Stromal cell of bone marrow (primary cell): ENCODE measurements at regions not wholly inside any gene's neighbourhood (a gene's known extent, or its start where the extent isn't known, plus 50 kb on each side); places are given as distances from the start of the nearest gene placed in this dataset.
A peak's percentile ranks its signal among the peaks of the same experiment; 100 is the strongest.

Source experiments
- DNase-seq: peaks from one replicate; pipeline ENCODE4 v3.0.0-alpha.2; 2012; ENCODE audit warnings: low read depth

DNA sequence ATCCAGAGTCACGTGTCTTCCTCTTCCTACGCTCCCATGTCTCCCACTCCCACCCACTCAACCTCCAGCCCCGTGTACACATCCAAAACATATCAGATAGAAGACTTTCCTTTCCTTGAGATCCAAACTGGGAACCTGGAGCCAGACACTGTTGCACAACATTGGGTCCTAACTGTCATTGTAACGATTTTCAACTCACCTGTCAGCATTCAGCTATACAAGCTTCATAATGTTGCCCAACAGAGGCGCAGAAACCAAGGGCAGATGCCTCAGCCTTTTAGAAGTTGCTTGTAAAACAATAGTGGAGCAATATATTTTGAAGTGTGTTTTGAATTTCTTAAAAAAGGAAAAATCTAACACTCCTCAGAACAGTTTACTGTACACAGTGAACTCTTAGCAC, 84.9 kb upstream of the GLIS3 start:
- no peak for DNase-seq

- DNase-seq: peak; percentile 13
Observed at GRCh38 chr9:4382722-4383317, 83.0 kb upstream of the GLIS3 start.

DNA sequence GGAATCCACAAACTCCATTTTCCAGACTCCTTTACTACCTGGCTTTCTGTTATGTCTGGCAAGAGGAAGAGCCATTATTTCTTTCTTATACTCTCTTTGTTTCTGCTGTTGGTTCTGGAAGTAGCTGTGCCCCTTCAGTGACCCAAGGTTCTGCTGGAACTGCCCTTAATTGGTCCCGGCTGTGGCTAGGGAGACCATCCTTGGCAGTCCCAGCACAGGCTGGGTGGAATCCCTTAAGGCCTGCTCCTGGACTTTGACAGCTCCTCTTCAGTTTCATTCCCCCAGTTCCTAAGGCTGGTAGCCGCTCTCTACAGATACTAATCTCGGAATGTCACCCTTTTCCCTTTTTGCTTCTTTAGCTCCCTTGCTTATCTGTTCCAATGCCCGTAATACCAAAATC, 81.9 kb upstream of the GLIS3 start:
- DNase-seq: no peak

DNA sequence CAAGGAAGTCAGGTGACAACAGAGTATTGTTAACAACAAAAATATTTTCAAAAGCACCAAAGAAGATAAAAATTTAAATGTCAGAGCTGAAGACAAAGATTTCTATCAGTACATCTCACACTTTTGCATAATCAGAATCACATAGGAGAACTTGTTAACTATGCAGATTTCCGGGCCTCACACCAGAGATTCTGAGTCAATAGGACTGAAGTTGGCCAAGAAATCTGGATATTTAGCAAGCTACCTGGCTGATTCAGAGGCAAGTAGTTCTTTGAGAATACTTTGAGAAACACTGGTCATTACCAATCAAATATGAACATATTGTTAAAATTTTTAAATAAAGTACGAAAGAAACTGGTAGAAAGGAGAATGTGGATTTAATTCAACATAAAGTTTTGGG, 80.5 kb upstream of the GLIS3 start:
- no peak for DNase-seq

GRCh38 chr9:4375424-4376200, 75.7 kb upstream of the GLIS3 start:
- DNase-seq: peak; percentile 54

DNA sequence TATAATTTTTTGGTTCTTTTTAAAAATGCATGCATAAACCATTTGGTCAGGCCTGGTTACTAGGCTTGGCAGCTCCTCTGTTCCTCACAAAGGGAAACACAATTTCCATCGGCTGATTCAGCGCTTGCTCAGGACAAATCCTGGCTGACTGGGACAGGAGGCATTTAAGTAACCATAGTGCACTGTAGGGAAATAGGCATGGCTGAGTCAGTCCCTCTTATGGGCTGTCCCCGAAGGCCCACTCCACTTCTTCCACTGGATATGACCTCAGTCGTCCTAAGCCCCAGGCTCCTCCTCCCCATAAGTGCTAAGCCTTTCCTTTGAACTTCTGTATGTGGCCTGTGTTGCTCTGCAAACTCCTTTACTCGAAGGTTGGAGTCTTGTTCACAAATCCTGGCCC, 71.2 kb upstream of the GLIS3 start:
- DNase-seq: peak; percentile 99

GRCh38 chr9:4370501-4370900, 70.6 kb upstream of the GLIS3 start:
- DNase-seq: no peak

- DNase-seq: peak; percentile 36
Observed at GRCh38 chr9:4366591-4367330, 66.9 kb upstream of the GLIS3 start.

DNA sequence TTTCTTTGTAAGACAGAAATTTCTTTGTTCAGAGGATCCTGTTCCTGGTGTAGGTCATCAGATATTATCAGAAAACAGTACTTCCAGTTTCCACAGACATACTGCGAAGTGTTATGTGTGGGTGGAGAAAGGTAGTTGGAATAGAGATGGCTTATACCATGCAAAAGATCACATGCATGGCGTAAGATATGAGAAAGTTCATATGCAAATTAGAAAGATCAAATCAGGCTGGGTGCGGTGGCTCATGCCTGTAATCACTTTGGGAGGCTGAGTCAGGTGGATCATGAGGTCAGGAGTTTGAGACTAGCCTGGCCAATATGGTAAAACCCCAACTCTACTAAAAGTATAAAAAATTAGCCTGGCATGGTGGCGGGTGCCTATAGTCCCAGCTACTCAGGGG, 65.2 kb upstream of the GLIS3 start:
- no peak for DNase-seq

DNA sequence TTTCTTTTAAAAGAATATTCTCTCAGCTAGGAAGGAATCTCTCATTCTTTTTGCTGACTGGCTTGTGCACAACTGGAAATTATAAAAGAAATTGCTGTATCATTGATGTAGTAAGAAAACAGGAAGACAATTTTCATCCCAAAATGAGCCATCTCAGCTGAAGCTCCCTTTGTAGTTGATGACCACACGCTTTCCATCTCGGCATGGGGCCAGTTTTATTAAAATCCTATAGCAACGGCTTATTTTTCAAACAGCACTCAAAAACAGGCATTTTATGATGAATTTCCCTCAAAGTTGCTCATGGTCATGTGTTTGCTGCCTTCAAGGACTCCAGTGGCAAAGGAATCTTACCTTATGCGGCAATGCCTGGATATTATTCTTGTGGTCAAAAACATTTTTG, 62.4 kb upstream of the GLIS3 start:
- DNase-seq: no peak

DNA sequence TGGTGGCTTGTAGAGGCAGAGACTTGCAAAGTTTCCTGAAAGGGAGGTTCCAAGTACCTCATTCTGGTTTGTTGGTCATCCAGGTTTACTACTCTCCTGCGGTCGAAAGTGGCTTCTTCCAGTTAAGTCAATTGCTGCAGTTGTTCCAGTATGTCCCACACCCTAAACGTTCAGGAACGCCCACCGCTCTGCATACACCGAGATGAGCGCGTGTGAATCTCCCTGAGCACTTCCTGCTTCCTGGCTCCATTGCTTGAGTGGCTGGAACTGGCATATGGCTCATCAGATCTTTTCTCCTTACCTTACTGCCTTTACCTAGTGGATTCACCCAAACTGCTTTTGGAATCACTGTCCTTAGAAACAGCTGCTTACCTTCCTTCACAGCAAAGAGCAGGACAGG, 59.1 kb upstream of the GLIS3 start:
- no peak for DNase-seq

GRCh38 chr9:4357929-4358328, 58.1 kb upstream of the GLIS3 start:
- no peak for DNase-seq

- DNase-seq: no peak
Observed at GRCh38 chr9:4356306-4356705, 56.4 kb upstream of the GLIS3 start.

GRCh38 chr9:4353236-4353635, 53.4 kb upstream of the GLIS3 start:
- no peak for DNase-seq

GRCh38 chr9:4349816-4350418, 50.0 kb upstream of the GLIS3 start:
- no peak for DNase-seq
